ENCODE measurements at regions not wholly inside any gene's neighbourhood (a gene's known extent, or its start where the extent isn't known, plus 50 kb on each side); places are given as distances from the start of the nearest gene placed in this dataset.

DNA sequence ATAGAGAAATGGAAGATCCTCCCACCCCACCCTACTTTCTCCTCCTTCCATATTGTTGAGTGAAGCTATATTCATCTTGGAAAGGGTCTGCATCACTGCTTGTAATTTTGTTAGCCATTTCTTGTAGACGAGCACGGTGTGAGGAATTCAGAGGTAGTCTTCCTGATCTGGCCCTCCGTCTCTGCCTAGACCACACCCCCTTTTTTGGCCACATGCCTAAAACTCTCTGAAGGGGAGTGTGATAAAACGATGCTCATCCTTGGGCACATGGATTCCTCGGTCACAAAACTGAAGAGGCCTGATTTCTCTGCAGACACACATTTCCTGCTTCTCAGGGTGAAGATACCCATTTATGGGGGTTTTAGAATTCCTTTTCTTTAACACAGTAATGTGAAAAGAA, 182.8 kb downstream of the LARP7 start:
- TF ChIP-seq, protein P1, sequence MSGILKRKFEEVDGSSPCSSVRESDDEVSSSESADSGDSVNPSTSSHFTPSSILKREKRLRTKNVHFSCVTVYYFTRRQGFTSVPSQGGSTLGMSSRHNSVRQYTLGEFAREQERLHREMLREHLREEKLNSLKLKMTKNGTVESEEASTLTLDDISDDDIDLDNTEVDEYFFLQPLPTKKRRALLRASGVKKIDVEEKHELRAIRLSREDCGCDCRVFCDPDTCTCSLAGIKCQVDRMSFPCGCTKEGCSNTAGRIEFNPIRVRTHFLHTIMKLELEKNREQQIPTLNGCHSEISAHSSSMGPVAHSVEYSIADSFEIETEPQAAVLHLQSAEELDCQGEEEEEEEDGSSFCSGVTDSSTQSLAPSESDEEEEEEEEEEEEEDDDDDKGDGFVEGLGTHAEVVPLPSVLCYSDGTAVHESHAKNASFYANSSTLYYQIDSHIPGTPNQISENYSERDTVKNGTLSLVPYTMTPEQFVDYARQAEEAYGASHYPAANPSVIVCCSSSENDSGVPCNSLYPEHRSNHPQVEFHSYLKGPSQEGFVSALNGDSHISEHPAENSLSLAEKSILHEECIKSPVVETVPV (CRISPR knock-in tag; IDR thresholded peaks at IDR 0.05), result no peak
- TF ChIP-seq TCF4 (CRISPR knock-in tag; IDR thresholded peaks at IDR 0.05; ENCODE audit: borderline replicate concordance) (no peak), CSDC2 (CRISPR knock-in tag; IDR thresholded peaks at IDR 0.05) (no peak), TOX (CRISPR knock-in tag; IDR thresholded peaks at IDR 0.05; ENCODE audit: borderline replicate concordance) (no peak), ZFP30 (CRISPR knock-in tag; IDR thresholded peaks at IDR 0.05) (no peak)
- TF ChIP-seq, protein P2, sequence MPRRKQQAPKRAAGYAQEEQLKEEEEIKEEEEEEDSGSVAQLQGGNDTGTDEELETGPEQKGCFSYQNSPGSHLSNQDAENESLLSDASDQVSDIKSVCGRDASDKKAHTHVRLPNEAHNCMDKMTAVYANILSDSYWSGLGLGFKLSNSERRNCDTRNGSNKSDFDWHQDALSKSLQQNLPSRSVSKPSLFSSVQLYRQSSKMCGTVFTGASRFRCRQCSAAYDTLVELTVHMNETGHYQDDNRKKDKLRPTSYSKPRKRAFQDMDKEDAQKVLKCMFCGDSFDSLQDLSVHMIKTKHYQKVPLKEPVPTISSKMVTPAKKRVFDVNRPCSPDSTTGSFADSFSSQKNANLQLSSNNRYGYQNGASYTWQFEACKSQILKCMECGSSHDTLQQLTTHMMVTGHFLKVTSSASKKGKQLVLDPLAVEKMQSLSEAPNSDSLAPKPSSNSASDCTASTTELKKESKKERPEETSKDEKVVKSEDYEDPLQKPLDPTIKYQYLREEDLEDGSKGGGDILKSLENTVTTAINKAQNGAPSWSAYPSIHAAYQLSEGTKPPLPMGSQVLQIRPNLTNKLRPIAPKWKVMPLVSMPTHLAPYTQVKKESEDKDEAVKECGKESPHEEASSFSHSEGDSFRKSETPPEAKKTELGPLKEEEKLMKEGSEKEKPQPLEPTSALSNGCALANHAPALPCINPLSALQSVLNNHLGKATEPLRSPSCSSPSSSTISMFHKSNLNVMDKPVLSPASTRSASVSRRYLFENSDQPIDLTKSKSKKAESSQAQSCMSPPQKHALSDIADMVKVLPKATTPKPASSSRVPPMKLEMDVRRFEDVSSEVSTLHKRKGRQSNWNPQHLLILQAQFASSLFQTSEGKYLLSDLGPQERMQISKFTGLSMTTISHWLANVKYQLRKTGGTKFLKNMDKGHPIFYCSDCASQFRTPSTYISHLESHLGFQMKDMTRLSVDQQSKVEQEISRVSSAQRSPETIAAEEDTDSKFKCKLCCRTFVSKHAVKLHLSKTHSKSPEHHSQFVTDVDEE (CRISPR knock-in tag; IDR thresholded peaks at IDR 0.05), result no peak
- TF ChIP-seq, protein P3, sequence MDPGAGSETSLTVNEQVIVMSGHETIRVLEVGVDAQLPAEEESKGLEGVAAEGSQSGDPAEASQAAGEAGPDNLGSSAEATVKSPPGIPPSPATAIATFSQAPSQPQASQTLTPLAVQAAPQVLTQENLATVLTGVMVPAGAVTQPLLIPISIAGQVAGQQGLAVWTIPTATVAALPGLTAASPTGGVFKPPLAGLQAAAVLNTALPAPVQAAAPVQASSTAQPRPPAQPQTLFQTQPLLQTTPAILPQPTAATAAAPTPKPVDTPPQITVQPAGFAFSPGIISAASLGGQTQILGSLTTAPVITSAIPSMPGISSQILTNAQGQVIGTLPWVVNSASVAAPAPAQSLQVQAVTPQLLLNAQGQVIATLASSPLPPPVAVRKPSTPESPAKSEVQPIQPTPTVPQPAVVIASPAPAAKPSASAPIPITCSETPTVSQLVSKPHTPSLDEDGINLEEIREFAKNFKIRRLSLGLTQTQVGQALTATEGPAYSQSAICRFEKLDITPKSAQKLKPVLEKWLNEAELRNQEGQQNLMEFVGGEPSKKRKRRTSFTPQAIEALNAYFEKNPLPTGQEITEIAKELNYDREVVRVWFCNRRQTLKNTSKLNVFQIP (CRISPR knock-in tag; IDR thresholded peaks at IDR 0.05; ENCODE audit: borderline replicate concordance, low read depth), result no peak
